ENCODE measurements at regions not wholly inside any gene's neighbourhood (a gene's known extent, or its start where the extent isn't known, plus 50 kb on each side); places are given as distances from the start of the nearest gene placed in this dataset.
"Not testable (repeated sequence)": the region's sequence is repeated elsewhere in the genome, so short reads cannot be mapped to it uniquely, and the experiment has no call there.

- TF ChIP-seq, protein P1, sequence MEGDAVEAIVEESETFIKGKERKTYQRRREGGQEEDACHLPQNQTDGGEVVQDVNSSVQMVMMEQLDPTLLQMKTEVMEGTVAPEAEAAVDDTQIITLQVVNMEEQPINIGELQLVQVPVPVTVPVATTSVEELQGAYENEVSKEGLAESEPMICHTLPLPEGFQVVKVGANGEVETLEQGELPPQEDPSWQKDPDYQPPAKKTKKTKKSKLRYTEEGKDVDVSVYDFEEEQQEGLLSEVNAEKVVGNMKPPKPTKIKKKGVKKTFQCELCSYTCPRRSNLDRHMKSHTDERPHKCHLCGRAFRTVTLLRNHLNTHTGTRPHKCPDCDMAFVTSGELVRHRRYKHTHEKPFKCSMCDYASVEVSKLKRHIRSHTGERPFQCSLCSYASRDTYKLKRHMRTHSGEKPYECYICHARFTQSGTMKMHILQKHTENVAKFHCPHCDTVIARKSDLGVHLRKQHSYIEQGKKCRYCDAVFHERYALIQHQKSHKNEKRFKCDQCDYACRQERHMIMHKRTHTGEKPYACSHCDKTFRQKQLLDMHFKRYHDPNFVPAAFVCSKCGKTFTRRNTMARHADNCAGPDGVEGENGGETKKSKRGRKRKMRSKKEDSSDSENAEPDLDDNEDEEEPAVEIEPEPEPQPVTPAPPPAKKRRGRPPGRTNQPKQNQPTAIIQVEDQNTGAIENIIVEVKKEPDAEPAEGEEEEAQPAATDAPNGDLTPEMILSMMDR (IDR thresholded peaks at IDR 0.05), result not testable (repeated sequence)
- not testable (repeated sequence) for TF ChIP-seq EZH2phosphoT487, EZH2 (IDR thresholded peaks at IDR 0.05)
Measured at GRCh38 chr1:148432318-148432717, 50.8 kb downstream of the PPIAL4G start.

Data from neural progenitor cell (in vitro differentiated cells).